ENCODE measurements at regions not wholly inside any gene's neighbourhood (a gene's known extent, or its start where the extent isn't known, plus 50 kb on each side); places are given as distances from the start of the nearest gene placed in this dataset.
A peak's percentile ranks its signal among the peaks of the same experiment; 100 is the strongest.

DNA sequence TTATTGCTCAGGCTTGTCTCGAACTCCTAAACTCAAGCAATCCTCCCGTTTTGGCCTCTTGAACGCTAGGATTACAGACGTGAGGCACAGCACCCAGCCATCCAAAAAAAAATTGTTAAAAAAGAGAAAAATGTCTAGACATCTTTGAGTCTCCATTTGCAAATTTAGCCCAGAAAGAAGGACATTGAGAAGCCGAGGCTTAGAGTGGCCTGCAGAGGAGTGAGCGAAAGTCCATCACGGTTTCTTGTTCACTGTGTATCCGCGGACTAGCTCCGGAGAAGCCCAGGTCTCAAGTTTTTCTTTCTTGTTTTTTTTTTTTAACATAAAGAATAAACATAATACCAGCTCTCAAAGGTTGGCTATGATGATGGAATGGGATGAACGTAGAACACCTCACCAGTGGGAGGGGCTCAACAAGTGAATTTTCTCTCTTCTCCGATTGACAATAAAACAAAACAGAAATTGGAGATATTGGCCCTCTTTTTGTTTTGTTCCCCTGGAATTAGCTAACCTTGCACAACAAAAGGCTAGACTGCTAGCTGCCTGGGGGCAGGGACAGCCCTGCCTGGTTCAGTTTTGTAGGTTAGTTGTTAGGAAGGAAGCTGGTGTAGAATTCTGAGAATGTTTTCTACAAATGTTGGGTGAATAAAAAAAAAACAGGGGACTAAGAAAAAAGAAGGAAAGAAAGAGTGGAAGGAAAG, 163.4 kb downstream of the MYCN start:
- no peaks in the 10 kb centered on the region for H3K4me1 ChIP-seq (ENCODE audit: insufficient read depth, poor library complexity, severe bottlenecking)
- H3K27ac ChIP-seq (ENCODE audit: poor library complexity, severe bottlenecking): no peak overlapping the region
- TF ChIP-seq, protein P1, sequence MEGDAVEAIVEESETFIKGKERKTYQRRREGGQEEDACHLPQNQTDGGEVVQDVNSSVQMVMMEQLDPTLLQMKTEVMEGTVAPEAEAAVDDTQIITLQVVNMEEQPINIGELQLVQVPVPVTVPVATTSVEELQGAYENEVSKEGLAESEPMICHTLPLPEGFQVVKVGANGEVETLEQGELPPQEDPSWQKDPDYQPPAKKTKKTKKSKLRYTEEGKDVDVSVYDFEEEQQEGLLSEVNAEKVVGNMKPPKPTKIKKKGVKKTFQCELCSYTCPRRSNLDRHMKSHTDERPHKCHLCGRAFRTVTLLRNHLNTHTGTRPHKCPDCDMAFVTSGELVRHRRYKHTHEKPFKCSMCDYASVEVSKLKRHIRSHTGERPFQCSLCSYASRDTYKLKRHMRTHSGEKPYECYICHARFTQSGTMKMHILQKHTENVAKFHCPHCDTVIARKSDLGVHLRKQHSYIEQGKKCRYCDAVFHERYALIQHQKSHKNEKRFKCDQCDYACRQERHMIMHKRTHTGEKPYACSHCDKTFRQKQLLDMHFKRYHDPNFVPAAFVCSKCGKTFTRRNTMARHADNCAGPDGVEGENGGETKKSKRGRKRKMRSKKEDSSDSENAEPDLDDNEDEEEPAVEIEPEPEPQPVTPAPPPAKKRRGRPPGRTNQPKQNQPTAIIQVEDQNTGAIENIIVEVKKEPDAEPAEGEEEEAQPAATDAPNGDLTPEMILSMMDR (IDR thresholded peaks at IDR 0.05; ENCODE audit: poor library complexity, severe bottlenecking): no peak
- peaks cover 4% of the 10 kb centered on the region for H3K27me3 ChIP-seq (ENCODE audit: insufficient read depth, poor library complexity, severe bottlenecking)
- ATAC-seq (ENCODE audit: low read depth) (no peak), DNase-seq (ENCODE audit: low spot score) (no peak)
- H3K36me3 ChIP-seq (ENCODE audit: low read depth): no peaks in the 10 kb centered on the region
- no peaks in the 10 kb centered on the region for H3K9me3 ChIP-seq (ENCODE audit: severe bottlenecking)
- no peak overlapping the region for H3K4me3 ChIP-seq (ENCODE audit: severe bottlenecking)

DNA sequence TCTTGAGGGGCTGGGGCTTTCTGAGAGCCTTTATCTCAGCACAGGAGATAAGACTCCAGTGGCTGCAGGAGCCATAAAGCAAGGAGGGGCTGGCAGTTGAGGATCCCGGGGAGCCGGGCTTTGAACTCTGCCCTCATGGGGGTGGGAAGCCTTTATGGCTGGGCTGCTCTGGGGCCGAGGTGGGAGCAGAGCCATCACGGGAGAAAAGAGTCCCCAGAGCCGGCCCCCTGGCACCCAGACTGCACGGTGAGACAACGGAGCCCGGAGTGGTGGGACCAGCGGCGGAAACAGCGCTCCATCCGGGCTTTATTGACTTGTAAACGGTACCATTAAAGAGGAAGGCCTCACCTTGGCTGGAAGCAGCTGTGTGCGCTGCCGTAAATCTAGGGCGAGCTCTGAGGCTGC, 162.6 kb downstream of the MYCN start:
- H3K4me3 ChIP-seq (ENCODE audit: severe bottlenecking): no peak overlapping the region
- no peaks in the 10 kb centered on the region for H3K4me1 ChIP-seq (ENCODE audit: insufficient read depth, poor library complexity, severe bottlenecking)
- H3K9me3 ChIP-seq (ENCODE audit: severe bottlenecking): no peaks in the 10 kb centered on the region
- peaks cover 4% of the 10 kb centered on the region for H3K27me3 ChIP-seq (ENCODE audit: insufficient read depth, poor library complexity, severe bottlenecking)
- no peak overlapping the region for H3K27ac ChIP-seq (ENCODE audit: poor library complexity, severe bottlenecking)
- TF ChIP-seq, protein P1 (IDR thresholded peaks at IDR 0.05; ENCODE audit: poor library complexity, severe bottlenecking): no peak
- H3K36me3 ChIP-seq (ENCODE audit: low read depth): no peaks in the 10 kb centered on the region
- ATAC-seq (ENCODE audit: low read depth) (no peak), DNase-seq (ENCODE audit: low spot score) (no peak)

DNA sequence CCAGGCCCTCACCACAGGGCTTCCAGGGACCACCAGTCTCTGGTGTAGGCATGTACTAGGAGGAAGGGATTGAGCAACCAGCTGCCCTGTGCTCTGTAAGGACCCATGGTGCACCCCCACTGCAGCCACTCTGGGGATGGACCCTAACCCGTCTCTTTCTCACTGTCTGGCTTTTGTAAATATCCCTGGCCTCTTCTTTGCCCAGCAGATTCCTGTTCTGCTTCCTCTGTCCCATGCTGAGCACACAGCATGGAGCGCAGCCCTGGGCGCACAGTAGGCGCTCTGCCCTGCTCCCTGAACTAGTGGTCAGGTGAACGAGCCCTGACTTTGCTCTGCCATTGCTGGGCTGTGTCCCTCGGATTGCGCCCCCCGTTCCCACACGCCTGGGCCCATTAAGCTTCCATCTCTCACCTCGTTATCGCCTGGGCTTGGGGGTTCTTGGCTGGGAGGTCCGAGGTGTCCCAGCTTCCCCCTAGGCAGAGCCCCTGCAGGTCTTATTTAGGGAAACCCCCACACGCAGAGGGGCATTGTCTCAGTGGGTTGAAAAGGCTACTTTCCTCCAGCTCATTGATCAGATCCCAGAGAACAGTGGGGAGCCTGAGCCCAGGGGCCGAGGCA, 162.1 kb downstream of the MYCN start:
- no peak overlapping the region for H3K4me3 ChIP-seq (ENCODE audit: severe bottlenecking)
- ATAC-seq (ENCODE audit: low read depth) (no peak), DNase-seq (ENCODE audit: low spot score) (no peak)
- H3K27me3 ChIP-seq (ENCODE audit: insufficient read depth, poor library complexity, severe bottlenecking): peaks cover 4% of the 10 kb centered on the region
- no peak overlapping the region for H3K27ac ChIP-seq (ENCODE audit: poor library complexity, severe bottlenecking)
- no peaks in the 10 kb centered on the region for H3K9me3 ChIP-seq (ENCODE audit: severe bottlenecking)
- H3K4me1 ChIP-seq (ENCODE audit: insufficient read depth, poor library complexity, severe bottlenecking): no peaks in the 10 kb centered on the region
- H3K36me3 ChIP-seq (ENCODE audit: low read depth): no peaks in the 10 kb centered on the region
- TF ChIP-seq, protein P1 (IDR thresholded peaks at IDR 0.05; ENCODE audit: poor library complexity, severe bottlenecking): no peak

DNA sequence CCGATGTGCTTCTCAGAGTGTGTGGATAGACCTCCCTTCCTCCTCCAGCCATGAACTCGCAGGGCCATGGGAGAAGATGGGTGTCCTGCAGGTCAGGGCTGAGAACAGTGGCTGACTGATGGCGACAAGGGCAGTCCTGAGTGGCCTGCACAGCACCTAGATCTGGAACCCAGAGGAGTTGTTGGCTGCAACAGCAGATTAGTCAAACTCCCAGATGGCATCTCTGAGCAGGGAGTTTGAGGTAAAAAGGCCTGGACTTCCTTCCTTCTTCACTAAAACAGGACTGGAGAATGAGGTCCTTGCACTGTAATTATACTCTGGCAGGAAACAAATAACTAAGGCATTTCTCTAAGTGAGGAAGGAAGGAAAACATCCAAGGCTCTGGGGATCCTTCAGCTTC, 160.8 kb downstream of the MYCN start:
- Histone ChIP-seq H3K27ac (ENCODE audit: poor library complexity, severe bottlenecking) (no peak overlapping the region), H3K27me3 (ENCODE audit: insufficient read depth, poor library complexity, severe bottlenecking) (peaks cover 2% of the 10 kb centered on the region), H3K36me3 (ENCODE audit: low read depth) (no peaks in the 10 kb centered on the region), H3K9me3 (ENCODE audit: severe bottlenecking) (no peaks in the 10 kb centered on the region), H3K4me3 (ENCODE audit: severe bottlenecking) (no peak overlapping the region), H3K4me1 (ENCODE audit: insufficient read depth, poor library complexity, severe bottlenecking) (no peaks in the 10 kb centered on the region)
- no peak for DNase-seq (ENCODE audit: low spot score)
- ATAC-seq (ENCODE audit: low read depth): no peak
- TF ChIP-seq, protein P1 (IDR thresholded peaks at IDR 0.05; ENCODE audit: poor library complexity, severe bottlenecking): no peak

DNA sequence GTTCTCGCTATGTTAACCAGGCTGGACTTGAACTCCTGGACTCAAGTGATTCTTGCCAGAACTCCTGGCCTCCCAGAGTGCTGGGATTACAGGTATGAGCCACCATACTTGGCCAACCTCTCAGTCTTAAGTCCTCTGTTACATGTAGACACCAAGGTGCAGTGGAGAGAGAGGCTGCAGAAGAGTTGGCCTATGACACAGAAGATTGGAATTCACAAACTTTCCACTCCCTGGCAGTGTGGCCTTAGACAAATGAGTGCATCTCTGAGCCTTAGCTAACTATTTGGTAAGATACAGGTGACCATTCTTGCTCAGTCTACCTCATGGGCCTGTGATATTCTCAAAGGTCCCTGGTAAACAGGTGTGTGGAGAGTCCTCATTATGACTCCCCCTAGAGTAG, 159.7 kb downstream of the MYCN start:
- H3K27me3 ChIP-seq (ENCODE audit: insufficient read depth, poor library complexity, severe bottlenecking): no peaks in the 10 kb centered on the region
- ATAC-seq (ENCODE audit: low read depth) (peak; percentile 68; the same call in 2 of the 3 replicates), DNase-seq (ENCODE audit: low spot score) (no peak)
- H3K4me3 ChIP-seq (ENCODE audit: severe bottlenecking): no peak overlapping the region
- H3K36me3 ChIP-seq (ENCODE audit: low read depth): no peaks in the 10 kb centered on the region
- H3K27ac ChIP-seq (ENCODE audit: poor library complexity, severe bottlenecking): no peak overlapping the region
- TF ChIP-seq, protein P1 (IDR thresholded peaks at IDR 0.05; ENCODE audit: poor library complexity, severe bottlenecking): no peak
- no peaks in the 10 kb centered on the region for H3K9me3 ChIP-seq (ENCODE audit: severe bottlenecking)
- H3K4me1 ChIP-seq (ENCODE audit: insufficient read depth, poor library complexity, severe bottlenecking): no peaks in the 10 kb centered on the region

Measured in RWPE2 (cell line).